Cardiac muscle cell (in vitro differentiated cells and primary cell): ENCODE measurements at regions not wholly inside any gene's neighbourhood (a gene's known extent, or its start where the extent isn't known, plus 50 kb on each side); places are given as distances from the start of the nearest gene placed in this dataset.

Experiments
- DNase-seq, 2 donors: peaks; one replicate each; pipeline versions ENCODE4 v3.0.0 to v3.0.0-alpha.2; 2010 to 2017; ENCODE audit warnings: low read depth in 1 of 2, low spot score in 1 of 2
- H3K27ac ChIP-seq: fragments of 200-600 bp; sonication (generic); 2 replicates; pipeline ENCODE4 v1.5.1; 2016
- H3K27me3 ChIP-seq: fragments of 200-600 bp; sonication (generic); 2 replicates; pipeline ENCODE4 v1.6.0; 2016; ENCODE audit warnings: control low read depth
- H3K36me3 ChIP-seq: fragments of 200-600 bp; sonication (generic); 2 replicates; pipeline ENCODE4 v1.5.1; 2016; ENCODE audit warnings: control low read depth
- H3K4me1 ChIP-seq: fragments of 200-600 bp; sonication (generic); 2 replicates; pipeline ENCODE4 v1.8.1; 2017; ENCODE audit warnings: low read depth, mild to moderate bottlenecking, mixed run types
- H3K4me3 ChIP-seq: fragments of 200-600 bp; sonication (generic); 2 replicates; pipeline ENCODE4 v1.5.1; 2016; ENCODE audit warnings: mild to moderate bottlenecking
- H3K9me3 ChIP-seq: fragments of 200-600 bp; sonication (generic); 2 replicates; pipeline ENCODE4 v1.5.1; 2017; ENCODE audit warnings: low read depth, mild to moderate bottlenecking, control low read depth
- TF ChIP-seq, protein P1 (sequence below): IDR thresholded peaks from 2 replicates; pipeline ENCODE4 v1.5.1; 2012; ENCODE audit warnings: low read depth, mild to moderate bottlenecking, low read length

DNA sequence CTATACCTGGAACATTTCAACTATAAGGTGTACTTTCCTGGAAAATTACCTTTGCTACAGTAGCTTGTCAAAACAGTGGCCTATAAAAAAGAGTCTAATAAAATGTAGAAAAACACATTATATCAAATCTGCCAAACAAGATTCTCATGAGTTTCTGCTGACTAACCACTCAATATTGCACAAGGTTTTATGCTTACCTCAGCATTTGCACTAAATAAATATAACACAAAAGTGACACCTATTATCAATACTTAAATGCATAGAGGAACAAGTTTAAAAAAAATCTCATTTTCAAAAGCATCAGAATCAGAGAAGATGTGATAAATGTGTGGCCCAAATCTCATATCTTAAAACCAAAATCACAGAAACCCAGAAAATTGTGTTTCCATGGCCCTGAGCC lies 281.4 kb downstream of the RSL24D1 start:
- H3K27me3 ChIP-seq: no peaks in the 10 kb centered on the region
- TF ChIP-seq, protein P1, sequence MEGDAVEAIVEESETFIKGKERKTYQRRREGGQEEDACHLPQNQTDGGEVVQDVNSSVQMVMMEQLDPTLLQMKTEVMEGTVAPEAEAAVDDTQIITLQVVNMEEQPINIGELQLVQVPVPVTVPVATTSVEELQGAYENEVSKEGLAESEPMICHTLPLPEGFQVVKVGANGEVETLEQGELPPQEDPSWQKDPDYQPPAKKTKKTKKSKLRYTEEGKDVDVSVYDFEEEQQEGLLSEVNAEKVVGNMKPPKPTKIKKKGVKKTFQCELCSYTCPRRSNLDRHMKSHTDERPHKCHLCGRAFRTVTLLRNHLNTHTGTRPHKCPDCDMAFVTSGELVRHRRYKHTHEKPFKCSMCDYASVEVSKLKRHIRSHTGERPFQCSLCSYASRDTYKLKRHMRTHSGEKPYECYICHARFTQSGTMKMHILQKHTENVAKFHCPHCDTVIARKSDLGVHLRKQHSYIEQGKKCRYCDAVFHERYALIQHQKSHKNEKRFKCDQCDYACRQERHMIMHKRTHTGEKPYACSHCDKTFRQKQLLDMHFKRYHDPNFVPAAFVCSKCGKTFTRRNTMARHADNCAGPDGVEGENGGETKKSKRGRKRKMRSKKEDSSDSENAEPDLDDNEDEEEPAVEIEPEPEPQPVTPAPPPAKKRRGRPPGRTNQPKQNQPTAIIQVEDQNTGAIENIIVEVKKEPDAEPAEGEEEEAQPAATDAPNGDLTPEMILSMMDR: no peak
- no peaks in the 10 kb centered on the region for H3K36me3 ChIP-seq
- H3K27ac ChIP-seq: no peak overlapping the region
- no peaks in the 10 kb centered on the region for H3K9me3 ChIP-seq
- no peak overlapping the region for H3K4me3 ChIP-seq
- no peaks in the 10 kb centered on the region for H3K4me1 ChIP-seq
- DNase-seq: no peak

DNA sequence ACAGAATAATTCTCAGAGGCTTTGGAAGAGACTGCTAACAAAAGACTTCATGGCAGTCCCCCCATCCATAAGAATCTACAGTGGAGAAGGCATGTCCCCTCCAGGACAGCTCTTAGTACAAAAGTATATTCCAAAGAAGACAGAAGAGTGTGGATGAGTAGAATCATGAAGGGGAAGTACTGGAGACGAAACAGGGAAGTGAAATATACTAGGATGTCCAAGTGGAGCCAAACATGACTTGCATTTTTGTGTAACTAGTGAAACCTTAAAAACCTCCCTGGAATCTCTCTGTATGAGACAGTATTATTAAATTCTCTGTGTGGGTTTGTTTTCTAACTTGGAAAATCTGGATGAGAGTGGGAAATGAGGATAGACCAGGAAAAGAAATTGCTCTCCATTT lies 312.4 kb downstream of the RSL24D1 start:
- no peak for DNase-seq
- Histone ChIP-seq H3K27me3 (no peaks in the 10 kb centered on the region), H3K4me1 (no peaks in the 10 kb centered on the region), H3K27ac (no peak overlapping the region), H3K9me3 (no peaks in the 10 kb centered on the region), H3K4me3 (no peak overlapping the region), H3K36me3 (no peaks in the 10 kb centered on the region)
- TF ChIP-seq, protein P1: no peak

DNA sequence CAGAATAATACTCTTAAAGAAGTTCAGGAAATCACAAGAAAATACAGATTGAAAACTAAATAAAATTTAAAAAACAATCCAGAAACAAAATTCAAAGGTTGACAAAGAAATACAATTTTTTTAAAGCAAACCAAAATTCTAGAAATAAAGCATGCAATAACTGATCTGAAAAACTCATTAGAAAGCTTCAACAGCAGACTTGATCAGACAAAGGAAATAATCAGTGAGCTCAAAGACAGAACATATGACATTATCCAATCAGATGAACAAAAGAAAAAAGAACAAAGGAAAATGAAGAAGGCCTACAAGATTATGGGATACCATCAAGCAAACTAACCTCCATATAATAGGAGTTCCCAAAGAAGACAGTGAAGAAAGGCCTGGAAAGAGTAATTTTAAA lies 336.8 kb downstream of the RSL24D1 start:
- no peaks in the 10 kb centered on the region for H3K36me3 ChIP-seq
- H3K4me1 ChIP-seq: no peaks in the 10 kb centered on the region
- H3K4me3 ChIP-seq: no peak overlapping the region
- no peak for DNase-seq
- no peak overlapping the region for H3K27ac ChIP-seq
- H3K27me3 ChIP-seq: no peaks in the 10 kb centered on the region
- H3K9me3 ChIP-seq: no peaks in the 10 kb centered on the region
- TF ChIP-seq, protein P1: no peak

GRCh38 chr15:54854667-54855066 lies 342.1 kb downstream of the RSL24D1 start:
- DNase-seq: no peak
- Histone ChIP-seq H3K4me1 (no peaks in the 10 kb centered on the region), H3K9me3 (no peaks in the 10 kb centered on the region), H3K27ac (no peak overlapping the region), H3K36me3 (no peaks in the 10 kb centered on the region), H3K4me3 (no peak overlapping the region), H3K27me3 (no peaks in the 10 kb centered on the region)
- TF ChIP-seq, protein P1: no peak

GRCh38 chr15:54850101-54850500 lies 346.6 kb downstream of the RSL24D1 start:
- Histone ChIP-seq H3K4me3 (no peak overlapping the region), H3K9me3 (no peaks in the 10 kb centered on the region), H3K27ac (no peak overlapping the region), H3K4me1 (no peaks in the 10 kb centered on the region), H3K36me3 (no peaks in the 10 kb centered on the region), H3K27me3 (no peaks in the 10 kb centered on the region)
- TF ChIP-seq, protein P1: no peak
- no peak for DNase-seq

DNA sequence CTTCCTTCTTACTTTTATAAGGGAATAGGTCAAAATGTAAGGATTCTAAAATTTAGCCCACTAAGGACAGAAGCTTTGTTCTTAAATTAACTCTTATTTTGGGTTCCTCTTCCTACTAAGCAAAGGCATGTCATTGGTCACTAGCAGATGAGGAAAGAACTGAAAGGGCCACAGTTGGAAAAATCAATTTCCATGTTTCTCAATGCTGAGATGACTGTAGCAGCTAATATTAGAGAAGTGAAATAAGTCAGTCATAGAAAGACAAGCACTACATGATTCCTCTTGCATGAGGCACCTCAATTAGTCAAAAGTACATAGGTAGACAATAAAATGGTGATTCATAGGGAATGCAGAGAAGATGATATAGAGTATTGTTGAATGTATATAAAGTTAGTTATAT lies 353.7 kb downstream of the RSL24D1 start:
- no peaks in the 10 kb centered on the region for H3K4me1 ChIP-seq
- TF ChIP-seq, protein P1: no peak
- H3K9me3 ChIP-seq: no peaks in the 10 kb centered on the region
- H3K4me3 ChIP-seq: no peak overlapping the region
- H3K36me3 ChIP-seq: no peaks in the 10 kb centered on the region
- H3K27me3 ChIP-seq: no peaks in the 10 kb centered on the region
- no peak for DNase-seq
- no peak overlapping the region for H3K27ac ChIP-seq
